ENCODE measurements at regions not wholly inside any gene's neighbourhood (a gene's known extent, or its start where the extent isn't known, plus 50 kb on each side); places are given as distances from the start of the nearest gene placed in this dataset.

DNA sequence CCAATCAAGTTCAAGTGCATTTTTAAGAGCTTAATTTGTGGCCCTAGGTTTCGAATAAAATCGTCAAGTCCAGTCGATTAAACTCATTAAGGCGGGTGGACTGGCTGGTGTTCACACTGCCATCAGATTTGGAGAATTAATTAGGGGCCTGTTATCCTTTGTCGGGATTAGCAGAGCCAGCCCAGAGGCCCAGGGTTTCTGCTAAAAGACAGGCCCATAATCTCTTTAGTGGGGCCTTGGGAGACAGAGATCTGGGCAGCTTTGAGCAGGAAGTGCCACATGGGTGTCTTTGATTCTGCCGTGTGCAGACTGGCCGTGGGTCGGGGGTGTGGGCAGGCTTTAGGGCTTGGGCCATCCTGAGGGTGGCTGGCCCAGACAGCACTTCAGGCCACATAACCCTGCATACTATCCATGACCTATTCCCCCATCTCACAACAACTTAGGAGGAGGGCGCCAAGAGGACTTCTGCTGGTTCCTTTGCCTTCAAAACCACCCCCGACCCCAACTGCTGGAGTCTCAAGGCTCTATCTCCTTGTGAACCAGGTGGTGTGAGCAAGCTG, 94.7 kb downstream of the PLXNA1 start:
- Mint-ChIP-seq H3K27ac (no peak overlapping the region), H3K4me3 (no peak overlapping the region), H3K9me3 (no peaks in the 10 kb centered on the region), H3K27me3 (ENCODE audit: low read depth) (peaks cover 27% of the 10 kb centered on the region), H3K4me1 (peaks cover 18% of the 10 kb centered on the region), H3K36me3 (ENCODE audit: low read depth) (no peaks in the 10 kb centered on the region)
- TF ChIP-seq, protein P1, sequence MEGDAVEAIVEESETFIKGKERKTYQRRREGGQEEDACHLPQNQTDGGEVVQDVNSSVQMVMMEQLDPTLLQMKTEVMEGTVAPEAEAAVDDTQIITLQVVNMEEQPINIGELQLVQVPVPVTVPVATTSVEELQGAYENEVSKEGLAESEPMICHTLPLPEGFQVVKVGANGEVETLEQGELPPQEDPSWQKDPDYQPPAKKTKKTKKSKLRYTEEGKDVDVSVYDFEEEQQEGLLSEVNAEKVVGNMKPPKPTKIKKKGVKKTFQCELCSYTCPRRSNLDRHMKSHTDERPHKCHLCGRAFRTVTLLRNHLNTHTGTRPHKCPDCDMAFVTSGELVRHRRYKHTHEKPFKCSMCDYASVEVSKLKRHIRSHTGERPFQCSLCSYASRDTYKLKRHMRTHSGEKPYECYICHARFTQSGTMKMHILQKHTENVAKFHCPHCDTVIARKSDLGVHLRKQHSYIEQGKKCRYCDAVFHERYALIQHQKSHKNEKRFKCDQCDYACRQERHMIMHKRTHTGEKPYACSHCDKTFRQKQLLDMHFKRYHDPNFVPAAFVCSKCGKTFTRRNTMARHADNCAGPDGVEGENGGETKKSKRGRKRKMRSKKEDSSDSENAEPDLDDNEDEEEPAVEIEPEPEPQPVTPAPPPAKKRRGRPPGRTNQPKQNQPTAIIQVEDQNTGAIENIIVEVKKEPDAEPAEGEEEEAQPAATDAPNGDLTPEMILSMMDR (IDR thresholded peaks at IDR 0.05; ENCODE audit: unreplicated experiment in 3 of 3) = no peak

DNA sequence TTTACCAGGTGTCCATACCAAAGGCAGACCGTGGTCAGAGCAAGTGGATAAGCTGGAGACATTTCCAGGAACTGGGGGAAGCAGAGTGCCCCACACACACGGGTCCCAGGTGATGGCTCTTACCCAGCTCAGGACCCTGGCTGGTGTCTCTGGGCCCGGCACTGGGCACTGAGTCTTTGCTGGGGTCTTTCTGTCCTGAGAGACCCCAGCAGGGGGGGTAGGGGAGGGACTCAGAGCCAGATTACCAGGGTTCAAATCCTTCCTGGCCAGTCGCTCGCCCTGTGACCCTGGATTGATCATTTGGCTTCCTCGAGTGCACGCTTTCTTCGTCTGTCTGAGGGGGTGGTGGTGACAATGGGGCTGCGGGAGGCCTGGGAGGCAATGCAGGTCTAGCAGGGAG, 95.7 kb downstream of the PLXNA1 start:
- Mint-ChIP-seq H3K36me3 (ENCODE audit: low read depth) (no peaks in the 10 kb centered on the region), H3K9me3 (no peaks in the 10 kb centered on the region), H3K4me1 (peaks cover 17% of the 10 kb centered on the region), H3K27ac (no peak overlapping the region), H3K4me3 (no peak overlapping the region), H3K27me3 (ENCODE audit: low read depth) (peaks cover 32% of the 10 kb centered on the region)
- TF ChIP-seq, protein P1 (IDR thresholded peaks at IDR 0.05; ENCODE audit: unreplicated experiment in 3 of 3) = no peak

DNA sequence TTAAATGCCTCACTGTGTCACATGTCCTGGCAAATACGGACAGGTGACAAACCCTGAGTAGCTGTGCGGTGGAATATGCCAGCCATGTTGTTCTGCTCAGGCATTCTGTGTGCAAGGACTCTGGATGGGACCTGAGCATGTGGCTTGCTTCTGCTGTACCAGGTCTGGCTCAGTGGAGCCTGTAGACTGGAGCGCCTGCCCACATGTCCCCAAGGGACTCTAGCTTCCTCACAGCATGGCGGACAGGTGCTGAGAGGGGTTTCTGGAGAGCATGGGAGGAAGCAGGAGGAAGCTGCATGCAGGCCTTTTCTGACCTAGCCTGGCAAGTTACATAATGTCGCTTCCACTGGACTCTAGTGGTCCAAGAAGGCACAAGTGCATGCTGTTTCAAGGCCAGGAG, 96.3 kb downstream of the PLXNA1 start:
- TF ChIP-seq, protein P1 (IDR thresholded peaks at IDR 0.05; ENCODE audit: unreplicated experiment in 3 of 3) = no peak
- no peaks in the 10 kb centered on the region for H3K36me3 Mint-ChIP-seq (ENCODE audit: low read depth)
- no peak overlapping the region for H3K27ac Mint-ChIP-seq
- peaks cover 11% of the 10 kb centered on the region for H3K4me1 Mint-ChIP-seq
- H3K4me3 Mint-ChIP-seq = no peak overlapping the region
- H3K9me3 Mint-ChIP-seq = no peaks in the 10 kb centered on the region
- H3K27me3 Mint-ChIP-seq (ENCODE audit: low read depth) = peaks cover 32% of the 10 kb centered on the region

DNA sequence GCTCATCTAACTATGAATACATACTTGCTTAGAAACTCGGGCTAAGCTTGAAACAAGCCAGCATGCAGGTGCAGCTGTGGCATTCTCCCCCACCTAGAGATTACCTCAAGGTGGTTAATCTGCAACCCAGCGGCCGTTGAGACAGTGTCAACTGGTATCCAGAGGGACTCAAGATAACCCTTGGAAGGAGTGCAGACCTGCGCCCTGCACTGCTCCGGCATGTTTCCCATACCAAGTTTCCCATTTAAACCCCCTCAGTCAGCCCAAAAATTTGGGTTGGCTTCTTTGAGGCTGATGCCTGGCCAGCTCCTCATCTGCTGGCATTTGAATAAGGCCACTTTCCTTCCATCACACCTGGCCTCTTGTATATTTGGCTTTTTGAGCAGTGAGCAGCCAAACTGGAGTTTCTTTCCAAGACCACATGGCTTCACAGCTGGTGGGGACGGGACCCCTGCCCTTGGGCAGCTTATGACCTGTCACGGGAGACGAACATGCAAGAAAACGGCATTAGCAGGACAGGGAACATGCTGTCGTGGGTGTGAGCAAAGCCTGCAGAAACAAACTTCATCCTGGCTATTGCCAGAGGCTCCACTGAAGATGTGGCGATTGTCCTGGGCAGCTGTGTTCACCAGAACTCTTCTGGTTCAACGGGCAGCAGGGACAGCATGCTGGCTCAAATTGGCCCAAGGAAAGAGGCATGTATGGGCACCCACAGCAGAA, 98.2 kb downstream of the PLXNA1 start:
- Mint-ChIP-seq H3K27ac (no peak overlapping the region), H3K4me1 (no peaks in the 10 kb centered on the region), H3K27me3 (ENCODE audit: low read depth) (peaks cover 27% of the 10 kb centered on the region), H3K9me3 (no peaks in the 10 kb centered on the region), H3K4me3 (no peak overlapping the region), H3K36me3 (ENCODE audit: low read depth) (no peaks in the 10 kb centered on the region)
- TF ChIP-seq, protein P1 (IDR thresholded peaks at IDR 0.05; ENCODE audit: unreplicated experiment in 3 of 3) = no peak

DNA sequence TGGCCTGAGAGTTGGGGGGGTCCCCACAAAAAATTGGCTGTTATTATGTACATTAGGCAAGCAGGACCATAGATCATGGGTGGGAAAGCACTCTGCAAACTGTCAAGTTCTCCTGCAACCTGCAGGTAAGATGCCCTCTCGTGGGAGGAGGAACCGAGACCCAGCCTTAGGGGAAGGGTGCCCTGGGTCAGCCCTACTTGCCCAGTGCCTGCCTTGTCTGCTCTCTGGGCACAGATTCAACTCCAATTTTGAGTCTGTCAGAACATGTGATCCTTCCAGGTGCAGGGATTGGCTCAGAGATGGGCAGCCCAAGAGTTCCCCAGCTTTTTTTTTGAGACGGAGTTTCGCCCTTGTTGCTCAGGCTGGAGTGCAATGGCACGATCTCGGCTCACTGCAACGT, 99.2 kb downstream of the PLXNA1 start:
- TF ChIP-seq, protein P1 (IDR thresholded peaks at IDR 0.05; ENCODE audit: unreplicated experiment in 3 of 3) = no peak
- no peak overlapping the region for H3K4me3 Mint-ChIP-seq

More for the DNA sequence above, 99.2 kb downstream of the PLXNA1 start:
- H3K9me3 Mint-ChIP-seq = peaks cover 2% of the 10 kb centered on the region
- peaks cover 24% of the 10 kb centered on the region for H3K27me3 Mint-ChIP-seq (ENCODE audit: low read depth)
- no peak overlapping the region for H3K27ac Mint-ChIP-seq
- no peaks in the 10 kb centered on the region for H3K36me3 Mint-ChIP-seq (ENCODE audit: low read depth)
- H3K4me1 Mint-ChIP-seq = no peaks in the 10 kb centered on the region

All from nephron (organoid).